OCI-LY7 (cell line): ENCODE measurements at regions not wholly inside any gene's neighbourhood (a gene's known extent, or its start where the extent isn't known, plus 50 kb on each side); places are given as distances from the start of the nearest gene placed in this dataset.
A peak's percentile ranks its signal among the peaks of the same experiment; 100 is the strongest.

Source experiments
- BruUV-seq: library from RNA; stranded (reverse); fragments of 400-500 nt; replicated peaks from 2 replicates; lab custom pipeline; 2021; lab: Mats Ljungman, UMichigan
- CTCF ChIA-PET: fragments of 300-600 bp; sonication (Branson Sonifier 250); formaldehyde crosslinking; loops from one replicate; lab custom pipeline; 2022; ENCODE audit warnings: antibody characterized with exemption; ENCODE audit not compliant: unreplicated experiment; lab: Charles Lee
- POLR2A ChIA-PET: fragments of 300-600 bp; sonication (Branson Sonifier 250); formaldehyde crosslinking; loops from one replicate; lab custom pipeline; 2022; ENCODE audit warnings: antibody characterized with exemption; lab: Charles Lee
- DNase-seq: peaks from one replicate; pipeline ENCODE4 v3.0.0-alpha.2; 2015; ENCODE audit warnings: low spot score
- H2AFZ ChIP-seq: fragments of 200-600 bp; sonication (generic), shearing (Covaris generic); 2 replicates; pipeline ENCODE4 v1.6.1; 2014; ENCODE audit warnings: mild to moderate bottlenecking, antibody characterized with exemption, low read length, moderate library complexity
- H3K27ac ChIP-seq: fragments of 200-600 bp; sonication (generic); 2 replicates; pipeline ENCODE4 v1.5.1; 2014; ENCODE audit warnings: mixed run types, low read depth, mild to moderate bottlenecking, moderate library complexity, low read length, inconsistent platforms; ENCODE audit not compliant: poor library complexity, severe bottlenecking
- H3K36me3 ChIP-seq: fragments of 200-600 bp; sonication (generic); 2 replicates; pipeline ENCODE4 v1.6.1; 2014; ENCODE audit warnings: mild to moderate bottlenecking, antibody characterized with exemption, low read length, moderate library complexity, mixed read lengths; ENCODE audit not compliant: insufficient read depth
- H3K4me1 ChIP-seq: fragments of 200-600 bp; sonication (generic); 2 replicates; pipeline ENCODE4 v1.5.1; 2014; ENCODE audit warnings: mild to moderate bottlenecking, low read length; ENCODE audit not compliant: insufficient read depth, poor library complexity, severe bottlenecking
- H3K4me2 ChIP-seq: fragments of 200-600 bp; sonication (generic); 2 replicates; pipeline ENCODE4 v1.6.1; 2014; ENCODE audit warnings: mild to moderate bottlenecking, low read length
- H3K4me3 ChIP-seq: fragments of 200-600 bp; sonication (generic); 2 replicates; pipeline ENCODE4 v1.5.1; 2014; ENCODE audit warnings: mild to moderate bottlenecking, low read depth, low read length; ENCODE audit not compliant: poor library complexity, severe bottlenecking
- H3K79me2 ChIP-seq: fragments of 200-600 bp; sonication (generic); 2 replicates; pipeline ENCODE4 v1.6.1; 2016; ENCODE audit warnings: low read depth, mild to moderate bottlenecking, low read length, moderate library complexity, mixed read lengths; ENCODE audit not compliant: insufficient read depth
- H3K9me2 ChIP-seq: fragments of 200-600 bp; sonication (generic); 2 replicates; pipeline ENCODE4 v1.6.1; 2016; ENCODE audit warnings: mild to moderate bottlenecking, low read length, mixed read lengths; ENCODE audit not compliant: insufficient read depth
- H3K9me3 ChIP-seq: fragments of 200-600 bp; sonication (generic); 2 replicates; pipeline ENCODE4 v1.6.1; 2014; ENCODE audit warnings: mild to moderate bottlenecking, mixed run types, low read length, mixed read lengths
- H4K20me1 ChIP-seq: fragments of 200-600 bp; sonication (generic); 2 replicates; pipeline ENCODE4 v1.6.1; 2014; ENCODE audit warnings: mild to moderate bottlenecking, antibody characterized with exemption, low read length, moderate library complexity, mixed read lengths; ENCODE audit not compliant: insufficient read depth
- CTCF ChIP-seq: fragments of 200-600 bp; sonication (generic); conservative IDR thresholded peaks from 2 replicates; pipeline ENCODE4 v1.5.1; 2014; ENCODE audit warnings: mild to moderate bottlenecking, antibody characterized with exemption, low read length, moderate library complexity, mixed read lengths
- EZH2phosphoT487 ChIP-seq: fragments of 200-600 bp; sonication (generic); IDR thresholded peaks from 2 replicates; pipeline ENCODE4 v1.6.1; 2018; ENCODE audit warnings: low read depth, borderline replicate concordance, mild to moderate bottlenecking, mixed run types, antibody characterized with exemption, low read length, moderate library complexity, mixed read lengths
- intact Hi-C: fragments of 100-400 bp; cut with micrococcal nuclease; formaldehyde crosslinking; loops from one replicate; pipeline ENCODE4 v1.10.0; 2022; ENCODE audit not compliant: unreplicated experiment

GRCh38 chr13:72255908-72256307 lies 388.9 kb upstream of the DACH1 start:
- Histone ChIP-seq H3K4me1 (no peaks in the 10 kb centered on the region), H3K36me3 (no peaks in the 10 kb centered on the region), H2AFZ (no peak overlapping the region), H3K4me3 (no peak overlapping the region), H3K9me3 (no peaks in the 10 kb centered on the region), H3K79me2 (no peaks in the 10 kb centered on the region), H4K20me1 (no peaks in the 10 kb centered on the region), H3K27ac (no peak overlapping the region), H3K4me2 (no peak overlapping the region), H3K9me2 (no peaks in the 10 kb centered on the region)
- ChIA-PET CTCF (no interaction called here), POLR2A (no interaction called here)
- intact Hi-C loops, result no loop called here
- BruUV-seq, result no TSS peak
- DNase-seq, result no peak
- TF ChIP-seq EZH2phosphoT487 (no peak), CTCF (0 out of 2 replicates have a peak, but pooled peaks have one; percentile 22)

- Histone ChIP-seq H3K79me2 (no peaks in the 10 kb centered on the region), H2AFZ (no peak overlapping the region), H3K4me2 (no peak overlapping the region), H3K9me3 (no peaks in the 10 kb centered on the region), H3K36me3 (no peaks in the 10 kb centered on the region), H3K4me1 (no peaks in the 10 kb centered on the region), H3K9me2 (no peaks in the 10 kb centered on the region), H3K4me3 (no peak overlapping the region), H3K27ac (no peak overlapping the region), H4K20me1 (no peaks in the 10 kb centered on the region)
- no TSS peak for BruUV-seq
- ChIA-PET POLR2A (interaction anchor here (0.6 to 0.7 kb wide), 2 partner anchors 109 to 269 kb away, joined by 3 to 6 read pairs; no protein-coding TSS in a partner anchor), CTCF (no interaction called here)
- TF ChIP-seq CTCF, result no peak
- no peak for TF ChIP-seq EZH2phosphoT487
- intact Hi-C loops, result no loop called here
- no peak for DNase-seq
These were observed 386.8 kb upstream of the DACH1 start for GRCh38 chr13:72253754-72254153.

- no peaks in the 10 kb centered on the region for H3K9me3 ChIP-seq
- H3K36me3 ChIP-seq, result no peaks in the 10 kb centered on the region
- H3K79me2 ChIP-seq, result no peaks in the 10 kb centered on the region
- BruUV-seq, result no TSS peak
- no peaks in the 10 kb centered on the region for H3K4me1 ChIP-seq
- intact Hi-C loops, result no loop called here
- H3K27ac ChIP-seq, result no peak overlapping the region
- DNase-seq, result no peak
- H4K20me1 ChIP-seq, result no peaks in the 10 kb centered on the region
- POLR2A ChIA-PET, result interaction anchor here (1.0 kb wide), 1 partner anchor 10 kb away, joined by 4 read pairs; no protein-coding TSS in a partner anchor
- no peak overlapping the region for H2AFZ ChIP-seq
- CTCF ChIA-PET, result no interaction called here
- no peak for TF ChIP-seq CTCF
- no peak for TF ChIP-seq EZH2phosphoT487
- no peak overlapping the region for H3K4me3 ChIP-seq
- no peak overlapping the region for H3K4me2 ChIP-seq
- H3K9me2 ChIP-seq, result no peaks in the 10 kb centered on the region
These were observed 379.4 kb upstream of the DACH1 start for GRCh38 chr13:72246396-72246795.
